ENCODE measurements at regions not wholly inside any gene's neighbourhood (a gene's known extent, or its start where the extent isn't known, plus 50 kb on each side); places are given as distances from the start of the nearest gene placed in this dataset.
"Not testable (repeated sequence)": the region's sequence is repeated elsewhere in the genome, so short reads cannot be mapped to it uniquely, and the experiment has no call there.

- no peak for DNase-seq
Observed at GRCh38 chr5:35561396-35561795, 56.3 kb upstream of the SPEF2 start.

- no peak for DNase-seq
Observed at GRCh38 chr5:35557748-35558147, 59.9 kb upstream of the SPEF2 start.

GRCh38 chr5:35557199-35557598 is 60.5 kb upstream of the SPEF2 start:
- no peak for DNase-seq

GRCh38 chr5:35554016-35554415 is 63.6 kb upstream of the SPEF2 start:
- no peak for DNase-seq

- no peak for DNase-seq
Observed at GRCh38 chr5:35545190-35545589, 72.5 kb upstream of the SPEF2 start.

- no peak for DNase-seq
Observed at GRCh38 chr5:35543408-35543807, 74.3 kb upstream of the SPEF2 start.

- no peak for DNase-seq
Observed at GRCh38 chr5:35540002-35540401, 77.7 kb upstream of the SPEF2 start.

- no peak for DNase-seq
Observed at GRCh38 chr5:35538198-35538931, 79.3 kb upstream of the SPEF2 start.

- DNase-seq: no peak
Observed at GRCh38 chr5:35533156-35533555, 84.5 kb upstream of the SPEF2 start.

- not testable (repeated sequence) for DNase-seq
Observed at GRCh38 chr5:35531553-35531952, 86.1 kb upstream of the SPEF2 start.

GRCh38 chr5:35518104-35518503 is 99.6 kb upstream of the SPEF2 start:
- peak; percentile 1 to 41 for DNase-seq

GRCh38 chr5:35516271-35516670 is 101.4 kb upstream of the SPEF2 start:
- no peak for DNase-seq

- DNase-seq: no peak
Observed at GRCh38 chr5:35513612-35514011, 104.1 kb upstream of the SPEF2 start.

GRCh38 chr5:35502206-35502605 is 115.5 kb upstream of the SPEF2 start:
- DNase-seq: no peak

GRCh38 chr5:35488791-35489190 is 128.9 kb upstream of the SPEF2 start:
- no peak for DNase-seq

- DNase-seq: no peak
Observed at GRCh38 chr5:35488055-35488454, 129.6 kb upstream of the SPEF2 start.

- DNase-seq: no peak
Observed at GRCh38 chr5:35487233-35488025, 130.2 kb upstream of the SPEF2 start.

GRCh38 chr5:35485487-35485886 is 132.2 kb upstream of the SPEF2 start:
- DNase-seq: no peak

GRCh38 chr5:35484241-35484640 is 133.4 kb upstream of the SPEF2 start:
- DNase-seq: no peak

- DNase-seq: no peak
Observed at GRCh38 chr5:35483780-35484179, 133.9 kb upstream of the SPEF2 start.

- no peak for DNase-seq
Observed at GRCh38 chr5:35483191-35483590, 134.5 kb upstream of the SPEF2 start.

GRCh38 chr5:35482167-35482755 is 135.4 kb upstream of the SPEF2 start:
- no peak for DNase-seq

GRCh38 chr5:35478856-35479682 is 138.6 kb upstream of the SPEF2 start:
- peak in 1 of 2 donors; percentile 46 for DNase-seq

Measured in CD4-positive, alpha-beta T cell treated with Interferon alpha-2 for 1 hour (primary cell).